H1 (cell line): ENCODE measurements at regions not wholly inside any gene's neighbourhood (a gene's known extent, or its start where the extent isn't known, plus 50 kb on each side); places are given as distances from the start of the nearest gene placed in this dataset.

Experiments used
- CTCF ChIA-PET: fragments of 300-600 bp; sonication (Branson Sonifier 250); formaldehyde crosslinking; loops from one replicate; lab custom pipeline; 2021; ENCODE audit not compliant: partially characterized antibody; lab: Charles Lee
- POLR2A ChIA-PET: fragments of 300-600 bp; sonication (Branson Sonifier 250); formaldehyde crosslinking; loops from one replicate; lab custom pipeline; 2021; ENCODE audit warnings: inconsistent platforms; ENCODE audit not compliant: partially characterized antibody; lab: Charles Lee
- DNase-seq, 2 experiments: peaks; one replicate each; pipeline versions ENCODE4 v3.0.0 to v3.0.0-alpha.2; 2010 to 2022; ENCODE audit warnings: low spot score in 2 of 2, low read depth in 1 of 2, mixed read lengths in 1 of 2
- FAIRE-seq: peaks from 2 replicates; lab custom pipeline; 2011; peaks lifted over from hg19 to GRCh38; lab: Jason Lieb, UNC
- H2AFZ ChIP-seq: 2 replicates; pipeline ENCODE4 v1.8.1; 2012; ENCODE audit warnings: low read length, inconsistent platforms
- H2AK5ac ChIP-seq: 2 replicates; pipeline ENCODE4 v1.6.1; 2013; ENCODE audit warnings: low read depth, low read length
- H2BK120ac ChIP-seq: replicated peaks from 2 replicates; pipeline ENCODE3; 2013; ENCODE audit warnings: low read depth, low read length, inconsistent platforms
- H2BK12ac ChIP-seq: 2 replicates; pipeline ENCODE4 v1.6.1; 2013; ENCODE audit warnings: low read depth, low read length
- H2BK15ac ChIP-seq: 2 replicates; pipeline ENCODE4 v1.6.1; 2013; ENCODE audit warnings: low read length
- H2BK20ac ChIP-seq: 2 replicates; pipeline ENCODE4 v1.6.1; 2013; ENCODE audit warnings: low read length
- H2BK5ac ChIP-seq: 2 replicates; pipeline ENCODE4 v1.6.1; 2013; ENCODE audit warnings: low read depth, low read length
- H3K14ac ChIP-seq: 2 replicates; pipeline ENCODE4 v1.6.1; 2013; ENCODE audit warnings: inconsistent platforms; ENCODE audit not compliant: insufficient read length
- H3K18ac ChIP-seq: 2 replicates; pipeline ENCODE4 v1.6.1; 2013; ENCODE audit warnings: low read length; ENCODE audit errors: extremely low read depth
- H3K23ac ChIP-seq: 2 replicates; pipeline ENCODE4 v1.6.1; 2013; ENCODE audit warnings: inconsistent platforms; ENCODE audit not compliant: insufficient read length
- H3K23me2 ChIP-seq: 2 replicates; pipeline ENCODE4 v1.6.1; 2013; ENCODE audit warnings: low read depth, low read length
- H3K27ac ChIP-seq: 2 replicates; pipeline ENCODE4 v1.6.1; 2011; ENCODE audit warnings: low read depth, low read length, inconsistent platforms
- H3K27me3 ChIP-seq, 4 experiments: replicated peaks in 1 of 4; 1 replicate in 1 of 4; 2 replicates in 3 of 4; pipeline versions ENCODE4 v1.6.1 to v1.8.1; 2011 to 2013; ENCODE audit warnings: low read length in 3 of 4, mild to moderate bottlenecking in 3 of 4, inconsistent platforms in 2 of 4, mixed read lengths in 2 of 4, moderate library complexity in 1 of 4; ENCODE audit not compliant: control insufficient read depth in 3 of 4, insufficient read depth in 3 of 4; ENCODE audit errors: extremely low read depth in 1 of 4
- H3K36me3 ChIP-seq, 4 experiments: 2 replicates each; pipeline versions ENCODE4 v1.6.1 to v1.8.1; 2011 to 2013; ENCODE audit warnings: mild to moderate bottlenecking in 4 of 4, low read length in 3 of 4, moderate library complexity in 2 of 4, control low read depth in 1 of 4, inconsistent platforms in 1 of 4; ENCODE audit not compliant: insufficient read depth in 4 of 4, control insufficient read depth in 2 of 4
- H3K4ac ChIP-seq: replicated peaks from 2 replicates; pipeline ENCODE3; 2013; ENCODE audit warnings: low read length, low read depth, mixed read lengths, inconsistent platforms; ENCODE audit not compliant: insufficient read length
- H3K4me1 ChIP-seq, 4 experiments: replicated peaks in 1 of 4; 1 replicate in 1 of 4; 2 replicates in 3 of 4; pipeline versions ENCODE4 v1.6.1 to v1.8.1; 2011 to 2013; ENCODE audit warnings: low read length in 3 of 4, inconsistent platforms in 2 of 4, mixed read lengths in 1 of 4; ENCODE audit not compliant: insufficient read depth in 4 of 4, control insufficient read depth in 3 of 4
- H3K4me2 ChIP-seq, 2 experiments: 2 replicates each; pipeline versions ENCODE4 v1.6.1 to v1.8.1; 2011 to 2013; ENCODE audit warnings: low read depth in 2 of 2, low read length in 2 of 2, control low read depth in 1 of 2, inconsistent platforms in 1 of 2, mild to moderate bottlenecking in 1 of 2; ENCODE audit not compliant: insufficient read depth in 1 of 2
- H3K4me3 ChIP-seq, 4 experiments: fragments of 200-600, 300-600 bp in 1 of 4; sonication (generic), shearing (Covaris generic), sonication (Bioruptor Twin) in 1 of 4; 2 replicates each; pipeline versions ENCODE4 v1.5.1 to v1.8.1; 2011 to 2016; ENCODE audit warnings: low read length in 4 of 4, low read depth in 3 of 4, control low read depth in 2 of 4, inconsistent platforms in 2 of 4, mild to moderate bottlenecking in 2 of 4, mixed read lengths in 1 of 4, moderate library complexity in 1 of 4; ENCODE audit not compliant: insufficient read depth in 2 of 4; ENCODE audit errors: extremely low read depth in 1 of 4
- H3K56ac ChIP-seq: replicated peaks from 2 replicates; pipeline ENCODE3; 2013; ENCODE audit warnings: low read depth, mild to moderate bottlenecking, mixed read lengths, low read length, inconsistent platforms; ENCODE audit not compliant: insufficient read length
- H3K79me1 ChIP-seq: 2 replicates; pipeline ENCODE4 v1.6.1; 2013; ENCODE audit warnings: low read depth, low read length, control low read depth
- H3K79me2 ChIP-seq, 2 experiments: 2 replicates each; pipeline versions ENCODE4 v1.6.1 to v1.8.1; 2012 to 2013; ENCODE audit warnings: low read length in 2 of 2, mild to moderate bottlenecking in 2 of 2, inconsistent platforms in 1 of 2; ENCODE audit not compliant: insufficient read depth in 2 of 2, control insufficient read depth in 1 of 2
- H3K9ac ChIP-seq, 4 experiments: replicated peaks in 1 of 4; 1 replicate in 1 of 4; 2 replicates in 3 of 4; pipeline versions ENCODE4 v1.6.1 to v1.8.1; 2011 to 2013; ENCODE audit warnings: low read depth in 3 of 4, low read length in 3 of 4, control low read depth in 2 of 4, mild to moderate bottlenecking in 2 of 4, moderate library complexity in 2 of 4, inconsistent platforms in 1 of 4; ENCODE audit errors: extremely low read depth in 1 of 4
- H3K9me3 ChIP-seq, 2 experiments: 2 replicates each; pipeline versions ENCODE4 v1.6.1 to v1.8.1; 2012 to 2013; ENCODE audit warnings: mild to moderate bottlenecking in 2 of 2, moderate library complexity in 2 of 2, control low read depth in 1 of 2, inconsistent platforms in 1 of 2, low read depth in 1 of 2, low read length in 1 of 2, mixed read lengths in 1 of 2; ENCODE audit not compliant: insufficient read depth in 2 of 2
- H4K20me1 ChIP-seq, 2 experiments: replicated peaks in 1 of 2; 2 replicates each; pipeline versions ENCODE3 to v1.8.1; 2011 to 2013; ENCODE audit warnings: inconsistent platforms in 2 of 2, low read length in 2 of 2, mild to moderate bottlenecking in 1 of 2; ENCODE audit not compliant: insufficient read depth in 2 of 2, control insufficient read depth in 1 of 2
- H4K5ac ChIP-seq: 2 replicates; pipeline ENCODE4 v1.6.1; 2013; ENCODE audit warnings: low read length, low read depth, mixed read lengths, inconsistent platforms; ENCODE audit not compliant: insufficient read length
- H4K8ac ChIP-seq: 2 replicates; pipeline ENCODE4 v1.8.0; 2013; ENCODE audit warnings: mild to moderate bottlenecking, moderate library complexity, low read length, inconsistent platforms; ENCODE audit not compliant: insufficient read depth; ENCODE audit errors: extremely low read depth
- H4K91ac ChIP-seq: replicated peaks from 2 replicates; pipeline ENCODE3; 2013; ENCODE audit warnings: low read length, mixed read lengths, inconsistent platforms; ENCODE audit not compliant: insufficient read length
- BCL11A ChIP-seq, 2 experiments: IDR thresholded peaks; one replicate each; pipeline ENCODE4 v1.6.1; 2011; ENCODE audit warnings: low read depth in 2 of 2, low read length in 2 of 2, mild to moderate bottlenecking in 2 of 2
- GTF2F1 ChIP-seq: IDR thresholded peaks from 2 replicates; pipeline ENCODE4 v1.6.1; 2012; ENCODE audit warnings: low read depth, low read length, improper control_type of control experiment, borderline replicate concordance
- WGBS, 2 experiments: shearing (Covaris generic) in 1 of 2; methylation state at CpG; one replicate each; pipeline versions ENCODE4 v1.1.6 to v1.1.7; 2013 to 2015; ENCODE audit warnings: low lambda C conversion rate in 2 of 2, mixed read lengths in 2 of 2, inconsistent platforms in 1 of 2, low coverage in 1 of 2, missing lambda C conversion rate in 1 of 2; ENCODE audit not compliant: insufficient replicate concordance in 2 of 2, insufficient coverage in 1 of 2, insufficient read length in 1 of 2; ENCODE audit errors: extremely low coverage in 1 of 2, missing lambda C conversion rate in 1 of 2; 5-methylcytosine and 5-hydroxymethylcytosine counted together

DNA sequence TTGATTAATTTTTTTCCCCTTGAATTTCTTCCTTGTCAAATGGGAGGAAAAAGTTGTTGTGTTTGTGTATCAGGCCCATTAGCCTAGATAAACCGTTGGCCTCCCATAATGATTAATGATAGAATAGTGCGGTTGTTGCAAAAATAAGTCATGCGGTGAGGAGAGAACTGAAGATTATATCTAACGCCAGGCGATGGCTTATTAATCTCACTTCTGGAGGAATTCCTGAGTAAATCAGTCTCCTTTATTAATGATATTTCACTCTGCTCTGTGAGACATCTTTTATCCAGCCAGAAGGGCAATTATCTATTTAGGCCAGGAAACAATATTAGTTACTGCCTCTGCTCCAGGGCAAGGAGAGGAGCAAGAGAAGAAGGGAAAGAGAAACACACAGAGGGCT is 107.3 kb downstream of the IRX5 start:
- H3K79me2 ChIP-seq = no peaks in the 10 kb centered on the region
- no peak overlapping the region for H2AFZ ChIP-seq
- H3K14ac ChIP-seq = no peak overlapping the region
- H4K20me1 ChIP-seq = no peaks in the 10 kb centered on the region
- no peak overlapping the region for H2BK20ac ChIP-seq
- no peak overlapping the region for H4K91ac ChIP-seq
- H3K4me1 ChIP-seq = no peaks in the 10 kb centered on the region
- H3K27me3 ChIP-seq = no peaks in the 10 kb centered on the region
- H3K4me2 ChIP-seq = no peak overlapping the region
- H3K79me1 ChIP-seq = no peaks in the 10 kb centered on the region
- no peak overlapping the region for H3K4ac ChIP-seq
- H2BK12ac ChIP-seq = no peak overlapping the region
- no peak overlapping the region for H2BK120ac ChIP-seq
- no peak overlapping the region for H3K27ac ChIP-seq
- FAIRE-seq (no peak), DNase-seq (no peak)
- no peak overlapping the region for H2BK15ac ChIP-seq
- H2AK5ac ChIP-seq = no peak overlapping the region
- ChIA-PET POLR2A (no interaction called here), CTCF (interaction anchor here (1.2 to 6.5 kb wide), 3 partner anchors 11 to 220 kb away, joined by 4 to 145 read pairs (median 6); no protein-coding TSS in a partner anchor)
- no peak overlapping the region for H3K23ac ChIP-seq
- H4K8ac ChIP-seq = no peak overlapping the region
- no peaks in the 10 kb centered on the region for H3K36me3 ChIP-seq
- WGBS, 2 experiments = 65% methylated on average over 5 of the region's 5 CpGs; no CpG with 5 or more reads in 1 of the 2 experiments
- H3K4me3 ChIP-seq = no peak overlapping the region
- H2BK5ac ChIP-seq = no peak overlapping the region
- no peak overlapping the region for H4K5ac ChIP-seq
- no peaks in the 10 kb centered on the region for H3K9me3 ChIP-seq
- no peak overlapping the region for H3K9ac ChIP-seq
- no peaks in the 10 kb centered on the region for H3K23me2 ChIP-seq
- no peak overlapping the region for H3K56ac ChIP-seq
- no peak overlapping the region for H3K18ac ChIP-seq
- no peak for TF ChIP-seq GTF2F1
- no peak for TF ChIP-seq BCL11A (IDR thresholded peaks at IDR 0.05; ENCODE audit: low read depth in 2 of 2, low read length in 2 of 2)
